Uterus (tissue), 3 donors: ENCODE measurements at regions not wholly inside any gene's neighbourhood (a gene's known extent, or its start where the extent isn't known, plus 50 kb on each side); places are given as distances from the start of the nearest gene placed in this dataset.

Experiments used
- DNase-seq, 2 donors: peaks; one replicate each; pipeline ENCODE4 v3.0.0-alpha.2; 2019 to 2020
- H3K27ac ChIP-seq, 2 donors: fragments of 200-600 bp; sonication (generic); 1 replicate in 1 of 2; 2 replicates in 1 of 2; pipeline ENCODE4 v1.5.1; 2016 to 2018
- H3K27me3 ChIP-seq, 2 donors: fragments of 200-600 bp; sonication (generic); one replicate each; pipeline ENCODE4 v1.5.1; 2018 to 2019; ENCODE audit warnings: control low read depth in 1 of 2
- H3K36me3 ChIP-seq, 2 donors: fragments of 200-600 bp; sonication (generic); one replicate each; pipeline ENCODE4 v1.5.1; 2019; ENCODE audit warnings: control low read depth in 1 of 2
- H3K4me1 ChIP-seq, 2 donors: fragments of 200-600 bp; sonication (generic); one replicate each; pipeline ENCODE4 v1.5.1; 2018 to 2019; ENCODE audit warnings: control low read depth in 1 of 2
- H3K4me3 ChIP-seq, 2 donors: fragments of 200-600 bp; sonication (generic); 1 replicate in 1 of 2; 2 replicates in 1 of 2; pipeline ENCODE4 v1.5.1; 2018 to 2019; ENCODE audit warnings: mild to moderate bottlenecking in 1 of 2
- H3K9me3 ChIP-seq, 2 donors: fragments of 200-600 bp; sonication (generic); one replicate each; pipeline ENCODE4 v1.5.1; 2019; ENCODE audit warnings: control low read depth in 1 of 2
- POLR2A ChIP-seq, 2 donors: fragments of 450-650 bp; IDR thresholded peaks; one replicate each; pipeline ENCODE4 v1.6.1; 2016; ENCODE audit warnings: antibody characterized with exemption in 2 of 2, mild to moderate bottlenecking in 1 of 2, moderate library complexity in 1 of 2
- intact Hi-C: fragments of 100-400 bp; cut with DNase I; formaldehyde crosslinking; loops from one replicate; pipeline ENCODE4 v1.15.1; 2023; ENCODE audit warnings: low total_unique reads
- TF ChIP-seq, protein P1 (sequence below), 4 experiments: fragments of 200-600 bp in 2 of 4; fragments of 450-650 bp in 2 of 4; sonication (generic) in 2 of 4; IDR thresholded peaks; one replicate each; pipeline ENCODE4 v1.5.1; 2016 to 2019; ENCODE audit warnings: antibody characterized with exemption in 4 of 4, mild to moderate bottlenecking in 2 of 4, moderate library complexity in 1 of 4
- donor health status: DM: yes; HTN: yes; CAD: no.

DNA sequence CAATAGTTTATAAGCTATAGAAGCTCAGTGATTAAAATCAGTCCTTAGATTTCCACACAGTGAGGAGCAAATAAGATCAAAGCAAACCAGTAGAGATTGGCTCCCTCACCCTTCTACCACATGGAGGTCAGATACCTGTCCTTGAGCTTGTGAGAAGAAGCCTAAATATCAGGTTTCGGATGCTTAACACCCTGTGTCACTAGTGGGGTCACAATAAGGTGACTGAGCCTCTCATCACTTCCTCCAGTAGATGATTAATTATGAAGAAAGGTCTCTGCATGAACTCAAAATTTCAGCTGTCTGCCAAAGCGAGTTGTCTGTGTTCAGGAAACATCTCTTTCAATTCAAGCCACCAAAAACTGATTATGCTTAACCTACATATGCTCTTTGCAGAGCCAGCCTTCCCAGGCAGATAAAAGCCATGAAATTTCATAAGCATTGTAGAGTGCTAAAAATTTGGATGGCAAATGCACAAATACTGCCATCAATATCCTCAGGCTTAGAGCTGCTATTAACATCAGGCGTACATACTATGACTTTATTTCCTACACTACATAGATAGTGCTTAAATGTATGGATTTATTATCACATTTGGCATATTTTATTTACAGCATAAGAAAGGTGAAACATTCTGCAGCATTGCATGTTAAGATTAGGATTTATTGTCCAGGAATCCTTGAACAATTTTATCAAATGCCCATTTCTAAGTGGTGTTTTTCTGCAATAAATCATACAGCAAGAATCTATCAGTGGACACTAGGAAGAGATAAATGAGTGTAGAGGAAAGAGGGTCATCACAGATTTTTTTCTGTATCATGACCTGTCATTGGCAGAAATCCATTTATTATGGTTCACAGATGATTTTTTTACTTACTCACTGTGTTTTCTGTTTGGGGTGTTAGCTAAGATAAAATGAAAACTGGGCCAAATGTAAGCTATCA, 285.1 kb upstream of the SP8 start:
- intact Hi-C loops, result no loop called here
- Histone ChIP-seq H3K27ac (no peak overlapping the region), H3K36me3 (no peaks in the 10 kb centered on the region)

DNA sequence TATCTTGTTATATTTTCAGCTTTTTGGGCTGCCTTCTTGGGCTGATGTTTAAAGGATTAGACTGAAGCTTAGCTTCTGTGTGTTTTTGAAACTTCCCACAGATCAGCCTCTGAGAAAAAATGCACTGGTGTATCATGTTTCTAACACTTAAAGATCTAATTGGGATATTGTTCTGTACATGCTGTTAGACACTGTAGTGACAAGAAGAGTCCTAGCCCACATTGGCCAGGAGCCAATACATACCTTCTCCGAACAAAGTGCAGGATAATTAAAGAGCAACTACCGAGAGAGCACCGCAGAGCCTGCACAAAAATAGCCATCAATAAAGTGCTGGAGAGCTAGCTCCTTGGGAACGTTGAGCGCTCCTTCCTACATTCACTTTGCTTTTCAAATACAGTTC, 289.4 kb upstream of the SP8 start:
- H3K36me3 ChIP-seq, result no peaks in the 10 kb centered on the region
- no peak for DNase-seq

More for the DNA sequence above, 285.1 kb upstream of the SP8 start:
- Histone ChIP-seq H3K4me3 (no peak overlapping the region), H3K9me3 (no peaks in the 10 kb centered on the region), H3K4me1 (no peaks in the 10 kb centered on the region), H3K27me3 (no peaks in the 10 kb centered on the region)
- no peak for TF ChIP-seq POLR2A (IDR thresholded peaks at IDR 0.05)
- TF ChIP-seq, protein P1, sequence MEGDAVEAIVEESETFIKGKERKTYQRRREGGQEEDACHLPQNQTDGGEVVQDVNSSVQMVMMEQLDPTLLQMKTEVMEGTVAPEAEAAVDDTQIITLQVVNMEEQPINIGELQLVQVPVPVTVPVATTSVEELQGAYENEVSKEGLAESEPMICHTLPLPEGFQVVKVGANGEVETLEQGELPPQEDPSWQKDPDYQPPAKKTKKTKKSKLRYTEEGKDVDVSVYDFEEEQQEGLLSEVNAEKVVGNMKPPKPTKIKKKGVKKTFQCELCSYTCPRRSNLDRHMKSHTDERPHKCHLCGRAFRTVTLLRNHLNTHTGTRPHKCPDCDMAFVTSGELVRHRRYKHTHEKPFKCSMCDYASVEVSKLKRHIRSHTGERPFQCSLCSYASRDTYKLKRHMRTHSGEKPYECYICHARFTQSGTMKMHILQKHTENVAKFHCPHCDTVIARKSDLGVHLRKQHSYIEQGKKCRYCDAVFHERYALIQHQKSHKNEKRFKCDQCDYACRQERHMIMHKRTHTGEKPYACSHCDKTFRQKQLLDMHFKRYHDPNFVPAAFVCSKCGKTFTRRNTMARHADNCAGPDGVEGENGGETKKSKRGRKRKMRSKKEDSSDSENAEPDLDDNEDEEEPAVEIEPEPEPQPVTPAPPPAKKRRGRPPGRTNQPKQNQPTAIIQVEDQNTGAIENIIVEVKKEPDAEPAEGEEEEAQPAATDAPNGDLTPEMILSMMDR (IDR thresholded peaks at IDR 0.05), result no peak
- DNase-seq, result no peak

DNA sequence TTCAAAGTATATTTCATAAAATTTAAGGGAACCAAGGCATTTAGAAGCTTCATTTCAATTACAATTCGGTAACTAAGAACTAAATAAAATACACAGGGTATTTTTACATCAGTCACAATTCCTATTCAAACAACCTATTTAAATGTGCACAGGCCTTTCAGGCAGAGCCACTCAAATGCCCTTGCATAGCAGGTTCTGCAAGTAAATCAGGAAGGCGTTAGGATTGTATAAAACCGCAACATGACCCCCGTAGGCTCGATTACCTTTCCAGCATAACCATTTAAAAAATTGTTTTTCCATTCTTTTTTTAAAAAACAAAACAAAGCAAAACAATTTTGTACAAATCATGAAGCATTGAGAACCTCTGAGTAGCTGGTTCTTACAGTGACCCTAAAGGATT, 289.9 kb upstream of the SP8 start:
- no peak for DNase-seq
- Histone ChIP-seq H3K4me3 (no peak overlapping the region), H3K27me3 (peaks cover 0 to 4% of the 10 kb centered on the region in 2 donors), H3K27ac (no peak overlapping the region), H3K9me3 (no peaks in the 10 kb centered on the region), H3K36me3 (no peaks in the 10 kb centered on the region), H3K4me1 (no peaks in the 10 kb centered on the region)
- TF ChIP-seq POLR2A (IDR thresholded peaks at IDR 0.05), result no peak
- TF ChIP-seq, protein P1 (IDR thresholded peaks at IDR 0.05), result no peak
- intact Hi-C loops, result no loop called here

More for the DNA sequence above, 289.4 kb upstream of the SP8 start:
- H3K4me3 ChIP-seq, result no peak overlapping the region
- TF ChIP-seq POLR2A (IDR thresholded peaks at IDR 0.05), result no peak
- TF ChIP-seq, protein P1 (IDR thresholded peaks at IDR 0.05), result no peak
- no peaks in the 10 kb centered on the region for H3K4me1 ChIP-seq
- intact Hi-C loops, result no loop called here
- H3K27ac ChIP-seq, result no peak overlapping the region
- H3K9me3 ChIP-seq, result no peaks in the 10 kb centered on the region
- peaks cover 0 to 4% of the 10 kb centered on the region in 2 donors for H3K27me3 ChIP-seq

DNA sequence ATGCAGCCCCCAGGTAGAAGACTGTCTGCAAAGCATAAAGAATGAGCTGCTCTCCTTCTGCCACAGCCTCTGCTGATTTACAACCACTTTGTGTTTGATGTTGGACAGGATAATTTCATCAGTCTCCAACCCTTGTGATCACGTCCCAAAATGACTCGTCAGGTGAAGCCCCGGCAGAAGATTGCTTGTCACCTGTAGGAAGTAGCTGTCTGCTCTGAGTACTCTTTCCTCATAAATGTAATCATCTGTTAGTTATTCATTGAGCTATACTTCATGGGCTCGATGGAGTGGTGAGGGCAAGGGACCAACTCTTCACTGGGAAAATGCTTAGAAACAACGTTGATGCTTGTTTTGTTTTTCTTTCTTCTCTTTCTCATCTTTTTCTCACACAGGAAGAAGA, 290.9 kb upstream of the SP8 start:
- DNase-seq, result no peak
- Histone ChIP-seq H3K4me3 (no peak overlapping the region), H3K27me3 (peaks cover 0 to 4% of the 10 kb centered on the region in 2 donors), H3K27ac (no peak overlapping the region), H3K9me3 (no peaks in the 10 kb centered on the region), H3K36me3 (no peaks in the 10 kb centered on the region), H3K4me1 (no peaks in the 10 kb centered on the region)
- TF ChIP-seq, protein P1 (IDR thresholded peaks at IDR 0.05), result no peak
- no peak for TF ChIP-seq POLR2A (IDR thresholded peaks at IDR 0.05)
- intact Hi-C loops, result no loop called here

DNA sequence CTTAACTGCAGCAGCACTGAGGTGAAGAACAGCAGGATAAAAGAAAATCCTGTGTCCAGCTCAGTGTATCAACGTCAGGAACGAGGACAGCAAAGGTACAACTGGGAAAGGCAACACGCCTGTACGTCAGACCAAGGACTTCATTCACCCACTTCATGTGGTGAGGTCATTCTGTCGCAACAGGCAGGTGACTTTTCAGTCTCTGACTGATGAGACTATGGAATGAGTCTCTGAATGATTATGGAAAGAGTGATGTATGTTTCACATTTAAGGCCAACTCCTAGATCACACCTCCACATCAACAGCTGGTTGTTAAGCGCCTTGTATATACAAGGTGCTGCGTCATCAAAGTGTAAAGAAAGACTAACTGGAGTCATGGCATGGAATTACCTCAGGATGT, 297.6 kb upstream of the SP8 start:
- TF ChIP-seq POLR2A (IDR thresholded peaks at IDR 0.05), result no peak
- TF ChIP-seq, protein P1 (IDR thresholded peaks at IDR 0.05), result no peak
- intact Hi-C loops, result no loop called here
- Histone ChIP-seq H3K27ac (no peak overlapping the region), H3K9me3 (no peaks in the 10 kb centered on the region), H3K27me3 (no peaks in the 10 kb centered on the region), H3K36me3 (no peaks in the 10 kb centered on the region), H3K4me1 (no peaks in the 10 kb centered on the region), H3K4me3 (no peak overlapping the region)
- no peak for DNase-seq
